HepG2 (cell line): ENCODE measurements at regions not wholly inside any gene's neighbourhood (a gene's known extent, or its start where the extent isn't known, plus 50 kb on each side); places are given as distances from the start of the nearest gene placed in this dataset.

Experiments used
- ARID3A ChIP-seq: IDR thresholded peaks from 2 replicates; pipeline ENCODE4 v1.6.1; 2012; ENCODE audit warnings: low read depth, low read length, improper control_type of control experiment
- DMTF1 ChIP-seq: sonication (generic); formaldehyde crosslinking; IDR thresholded peaks from 2 replicates; pipeline ENCODE4 v1.4.0; 2020; ENCODE audit warnings: mild to moderate bottlenecking, missing genetic modification reagents
- EED ChIP-seq: sonication (generic); formaldehyde crosslinking; IDR thresholded peaks from 2 replicates; pipeline ENCODE4 v1.5.0; 2020; ENCODE audit warnings: mild to moderate bottlenecking, missing genetic modification reagents
- ETS1 ChIP-seq: sonication (generic); formaldehyde crosslinking; IDR thresholded peaks from 2 replicates; pipeline ENCODE4 v1.4.0; 2020; ENCODE audit warnings: missing genetic modification reagents
- FLYWCH1 ChIP-seq: sonication (generic); formaldehyde crosslinking; IDR thresholded peaks from 2 replicates; pipeline ENCODE4 v1.8.1; 2023; ENCODE audit warnings: mild to moderate bottlenecking, missing genetic modification reagents
- MBD4 ChIP-seq: IDR thresholded peaks from 2 replicates; pipeline ENCODE4 v1.6.1; 2012; ENCODE audit warnings: low read length, inconsistent platforms, borderline replicate concordance
- MEIS1 ChIP-seq: sonication (generic); formaldehyde crosslinking; IDR thresholded peaks from 2 replicates; pipeline ENCODE4 v1.9.0; 2021; ENCODE audit warnings: mild to moderate bottlenecking, missing genetic modification reagents, moderate library complexity, borderline replicate concordance
- NFKBIZ ChIP-seq: IDR thresholded peaks from 2 replicates; pipeline ENCODE4 v1.6.1; 2018; ENCODE audit warnings: missing genetic modification reagents, missing compliant biosample characterization
- POGK ChIP-seq: sonication (generic); formaldehyde crosslinking; conservative IDR thresholded peaks from 2 replicates; pipeline ENCODE4 v1.8.0; 2022; ENCODE audit warnings: mild to moderate bottlenecking, moderate library complexity, missing genetic modification reagents
- PTBP1 ChIP-seq: fragments of 200-400 bp; formaldehyde crosslinking; IDR thresholded peaks from 2 replicates; pipeline ENCODE4 v1.6.1; 2018; ENCODE audit warnings: low read length, low read depth; ENCODE audit not compliant: poor library complexity, severe bottlenecking
- SP140L ChIP-seq: sonication (generic); formaldehyde crosslinking; IDR thresholded peaks from 2 replicates; pipeline ENCODE4 v1.4.0; 2020; ENCODE audit warnings: missing genetic modification reagents, borderline replicate concordance
- SRSF4 ChIP-seq: fragments of 200-400 bp; formaldehyde crosslinking; IDR thresholded peaks from one replicate; pipeline ENCODE4 v1.6.1; 2018; ENCODE audit warnings: mild to moderate bottlenecking, low read depth, low read length, moderate library complexity; ENCODE audit not compliant: poor library complexity, severe bottlenecking
- SRSF9 ChIP-seq: fragments of 200-400 bp; formaldehyde crosslinking; IDR thresholded peaks from 2 replicates; pipeline ENCODE4 v1.6.1; 2018; ENCODE audit warnings: borderline replicate concordance, mild to moderate bottlenecking, low read depth, low read length; ENCODE audit not compliant: insufficient read depth, poor library complexity, severe bottlenecking
- ZBTB7B ChIP-seq: sonication (generic); formaldehyde crosslinking; IDR thresholded peaks from 2 replicates; pipeline ENCODE4 v1.4.0; 2020; ENCODE audit warnings: missing genetic modification reagents
- ZFP36L1 ChIP-seq: sonication (generic); formaldehyde crosslinking; IDR thresholded peaks from 2 replicates; pipeline ENCODE4 v1.8.0; 2022; ENCODE audit warnings: mild to moderate bottlenecking, missing genetic modification reagents, moderate library complexity
- ZKSCAN1 ChIP-seq: fragments of 150-350 bp; IDR thresholded peaks from 2 replicates; pipeline ENCODE4 v1.6.1; 2014; ENCODE audit warnings: low read length
- ZMAT3 ChIP-seq: sonication (generic); formaldehyde crosslinking; conservative IDR thresholded peaks from 2 replicates; pipeline ENCODE4 v1.7.0; 2021; ENCODE audit warnings: missing genetic modification reagents
- ZNF160 ChIP-seq: sonication (generic); formaldehyde crosslinking; IDR thresholded peaks from 2 replicates; pipeline ENCODE4 v1.8.0; 2022; ENCODE audit warnings: mild to moderate bottlenecking, inconsistent platforms, missing genetic modification reagents
- ZNF224 ChIP-seq: sonication (generic); formaldehyde crosslinking; IDR thresholded peaks from 2 replicates; pipeline ENCODE4 v1.5.0; 2020; ENCODE audit warnings: mild to moderate bottlenecking, missing genetic modification reagents
- ZNF282 ChIP-seq: fragments of 450-650 bp; IDR thresholded peaks from 2 replicates; pipeline ENCODE4 v1.6.1; 2018; ENCODE audit not compliant: partially characterized antibody
- ZNF367 ChIP-seq: sonication (generic); formaldehyde crosslinking; IDR thresholded peaks from 2 replicates; pipeline ENCODE4 v1.4.0; 2020; ENCODE audit warnings: missing genetic modification reagents, borderline replicate concordance
- ZNF441 ChIP-seq: sonication (generic); formaldehyde crosslinking; IDR thresholded peaks from 2 replicates; pipeline ENCODE4 v1.7.0; 2021; ENCODE audit warnings: missing genetic modification reagents, borderline replicate concordance
- ZNF496 ChIP-seq: sonication (generic); formaldehyde crosslinking; IDR thresholded peaks from 2 replicates; pipeline ENCODE4 v1.8.1; 2023; ENCODE audit warnings: mild to moderate bottlenecking, moderate library complexity, missing genetic modification reagents; ENCODE audit not compliant: insufficient replicate concordance
- ZNF652 ChIP-seq: IDR thresholded peaks from 2 replicates; pipeline ENCODE4 v1.6.1; 2016; ENCODE audit warnings: low read depth, borderline replicate concordance
- ZNF746 ChIP-seq: sonication (generic); formaldehyde crosslinking; IDR thresholded peaks from 2 replicates; pipeline ENCODE4 v1.8.0; 2022; ENCODE audit warnings: mild to moderate bottlenecking, missing genetic modification reagents
- ZSCAN9 ChIP-seq: IDR thresholded peaks from 2 replicates; pipeline ENCODE4 v1.6.1; 2016; ENCODE audit warnings: borderline replicate concordance

GRCh38 chr7:13185139-13185538 lies 497.7 kb downstream of the ARL4A start (continued):
- TF ChIP-seq SP140L (CRISPR knock-in tag), result peak; percentile 54; the same call in 1 of the 2 replicates
- TF ChIP-seq ZNF367 (CRISPR knock-in tag), result no peak
- no peak for TF ChIP-seq ZNF746 (CRISPR knock-in tag)
- TF ChIP-seq ETS1 (CRISPR knock-in tag), result no peak
- no peak for TF ChIP-seq MBD4
- 0 out of 2 replicates have a peak, but pooled peaks have one; percentile 49 for TF ChIP-seq ZSCAN9 (CRISPR knock-in tag)
- TF ChIP-seq ZNF282, result no peak
- no peak for TF ChIP-seq DMTF1 (CRISPR knock-in tag)
- TF ChIP-seq ZBTB7B, result peak; percentile 47; the same call in 1 of the 2 replicates
- TF ChIP-seq ZKSCAN1, result no peak
- TF ChIP-seq ZNF496, result no peak
- no peak for TF ChIP-seq ZNF224 (CRISPR knock-in tag)
- no peak for TF ChIP-seq ZNF441 (CRISPR knock-in tag)
- no peak for TF ChIP-seq FLYWCH1 (CRISPR knock-in tag)
- TF ChIP-seq SRSF4, result no peak
- peak; percentile 84; the same call in 1 of the 2 replicates for TF ChIP-seq ARID3A
- no peak for TF ChIP-seq ZFP36L1 (CRISPR knock-in tag)
- no peak for TF ChIP-seq SRSF9
- TF ChIP-seq MEIS1 (CRISPR knock-in tag), result no peak
- TF ChIP-seq ZMAT3 (CRISPR knock-in tag), result no peak
- TF ChIP-seq POGK (CRISPR knock-in tag), result 0 out of 2 replicates have a peak, but pooled peaks have one; percentile 43
- no peak for TF ChIP-seq EED (CRISPR knock-in tag)
- no peak for TF ChIP-seq ZNF160
- TF ChIP-seq ZNF652 (CRISPR knock-in tag), result peak; percentile 35; the same call in 1 of the 2 replicates
- no peak for TF ChIP-seq PTBP1
- TF ChIP-seq NFKBIZ (CRISPR knock-in tag), result peak; percentile 51; the same call in 1 of the 2 replicates
